Mesendoderm (in vitro differentiated cells): ENCODE measurements at regions not wholly inside any gene's neighbourhood (a gene's known extent, or its start where the extent isn't known, plus 50 kb on each side); places are given as distances from the start of the nearest gene placed in this dataset.
A peak's percentile ranks its signal among the peaks of the same experiment; 100 is the strongest.

Experiments
- DNase-seq: peaks from one replicate; pipeline ENCODE4 v3.0.0; 2013
- H2AK5ac ChIP-seq: 2 replicates; pipeline ENCODE4 v1.6.1; 2013; ENCODE audit warnings: low read length, inconsistent platforms
- H2BK120ac ChIP-seq: 2 replicates; pipeline ENCODE4 v1.6.1; 2013; ENCODE audit warnings: low read depth, mild to moderate bottlenecking, low read length, moderate library complexity, mixed read lengths
- H2BK15ac ChIP-seq: replicated peaks from 2 replicates; pipeline ENCODE4 v1.6.1; 2013; ENCODE audit warnings: low read depth, mild to moderate bottlenecking, moderate library complexity
- H2BK5ac ChIP-seq: 2 replicates; pipeline ENCODE4 v1.6.1; 2013; ENCODE audit warnings: low read length, inconsistent platforms
- H3K18ac ChIP-seq: 2 replicates; pipeline ENCODE4 v1.6.1; 2013; ENCODE audit warnings: mild to moderate bottlenecking, low read length, mixed read lengths
- H3K23ac ChIP-seq: one replicate; pipeline ENCODE4 v1.6.1; 2013; ENCODE audit warnings: low read length
- H3K27ac ChIP-seq: 2 replicates; pipeline ENCODE4 v1.5.1; 2013; ENCODE audit warnings: low read depth, mild to moderate bottlenecking, inconsistent platforms, low read length, moderate library complexity
- H3K27me3 ChIP-seq: 2 replicates; pipeline ENCODE4 v1.6.1; 2013; ENCODE audit warnings: low read length, control low read depth, mild to moderate bottlenecking, inconsistent platforms; ENCODE audit not compliant: insufficient read depth, poor library complexity
- H3K36me3 ChIP-seq: 2 replicates; pipeline ENCODE4 v1.6.1; 2013; ENCODE audit warnings: low read length, inconsistent platforms; ENCODE audit not compliant: control insufficient read depth, insufficient read depth
- H3K4ac ChIP-seq: one replicate; pipeline ENCODE4 v1.6.1; 2013; ENCODE audit warnings: low read depth, mild to moderate bottlenecking, low read length, moderate library complexity
- H3K4me1 ChIP-seq: 2 replicates; pipeline ENCODE4 v1.6.1; 2013; ENCODE audit warnings: low read depth, low read length, inconsistent platforms; ENCODE audit not compliant: control insufficient read depth
- H3K4me2 ChIP-seq: 2 replicates; pipeline ENCODE4 v1.6.1; 2013; ENCODE audit warnings: low read length
- H3K4me3 ChIP-seq: 2 replicates; pipeline ENCODE4 v1.5.1; 2013; ENCODE audit warnings: mild to moderate bottlenecking, low read length
- H3K56ac ChIP-seq: one replicate; pipeline ENCODE4 v1.6.1; 2013; ENCODE audit warnings: low read length
- H3K79me1 ChIP-seq: 2 replicates; pipeline ENCODE4 v1.6.1; 2013; ENCODE audit warnings: low read length, inconsistent platforms
- H3K79me2 ChIP-seq: 2 replicates; pipeline ENCODE4 v1.6.1; 2013; ENCODE audit warnings: mild to moderate bottlenecking, low read length; ENCODE audit not compliant: control insufficient read depth, insufficient read depth
- H3K9ac ChIP-seq: 2 replicates; pipeline ENCODE4 v1.6.1; 2013; ENCODE audit warnings: low read length, inconsistent platforms
- H4K5ac ChIP-seq: one replicate; pipeline ENCODE4 v1.6.1; 2013; ENCODE audit warnings: low read length
- H4K8ac ChIP-seq: one replicate; pipeline ENCODE4 v1.6.1; 2013; ENCODE audit warnings: low read depth, mild to moderate bottlenecking, control low read depth, low read length, moderate library complexity
- WGBS: extraction: QIAGEN DNeasy Blood & Tissue Kit; methylation state at CpG from one replicate; pipeline ENCODE4 v1.1.7; 2013; ENCODE audit warnings: low lambda C conversion rate, missing lambda C conversion rate; ENCODE audit not compliant: insufficient coverage; ENCODE audit errors: extremely low coverage; 5-methylcytosine and 5-hydroxymethylcytosine counted together

GRCh38 chr12:105559310-105559709, 228.8 kb downstream of the C12orf75 start:
- H3K56ac ChIP-seq: no peak overlapping the region
- no peak overlapping the region for H3K18ac ChIP-seq
- no peak overlapping the region for H3K4me3 ChIP-seq
- H2BK15ac ChIP-seq: no peak overlapping the region
- no CpG with 5 or more reads among the region's 6 CpGs for WGBS
- no peak overlapping the region for H4K8ac ChIP-seq
- H2AK5ac ChIP-seq: no peak overlapping the region
- no peak overlapping the region for H3K4me2 ChIP-seq
- DNase-seq: no peak
- H3K4ac ChIP-seq: no peak overlapping the region
- H2BK5ac ChIP-seq: no peak overlapping the region
- H3K27me3 ChIP-seq: no peaks in the 10 kb centered on the region
- H3K27ac ChIP-seq: no peak overlapping the region
- no peak overlapping the region for H2BK120ac ChIP-seq
- no peaks in the 10 kb centered on the region for H3K79me1 ChIP-seq
- no peak overlapping the region for H3K9ac ChIP-seq
- no peak overlapping the region for H4K5ac ChIP-seq
- H3K79me2 ChIP-seq: no peaks in the 10 kb centered on the region
- H3K23ac ChIP-seq: no peak overlapping the region
- peaks cover 6% of the 10 kb centered on the region for H3K4me1 ChIP-seq
- no peaks in the 10 kb centered on the region for H3K36me3 ChIP-seq

GRCh38 chr12:105561546-105562198, 231.2 kb downstream of the C12orf75 start:
- Histone ChIP-seq H4K8ac (no peak overlapping the region), H3K27me3 (no peaks in the 10 kb centered on the region), H3K27ac (no peak overlapping the region), H3K9ac (no peak overlapping the region), H3K4me2 (no peak overlapping the region), H2BK5ac (no peak overlapping the region), H3K18ac (peak overlapping the region; percentile 15), H3K4me1 (peaks cover 6% of the 10 kb centered on the region), H4K5ac (no peak overlapping the region), H3K4ac (peak overlapping the region; percentile 78), H3K36me3 (no peaks in the 10 kb centered on the region), H2BK15ac (no peak overlapping the region), H3K4me3 (no peak overlapping the region), H2AK5ac (no peak overlapping the region), H3K79me2 (no peaks in the 10 kb centered on the region), H2BK120ac (no peak overlapping the region), H3K56ac (peak overlapping the region; percentile 6), H3K23ac (no peak overlapping the region), H3K79me1 (no peaks in the 10 kb centered on the region)
- no peak for DNase-seq
- WGBS: no CpG with 5 or more reads among the region's 7 CpGs

GRCh38 chr12:105562199-105562971, 231.9 kb downstream of the C12orf75 start:
- H3K18ac ChIP-seq: peak overlapping the region; percentile 21
- H4K8ac ChIP-seq: no peak overlapping the region
- no peaks in the 10 kb centered on the region for H3K79me1 ChIP-seq
- H2BK5ac ChIP-seq: no peak overlapping the region
- H3K23ac ChIP-seq: no peak overlapping the region
- peak; percentile 78 for DNase-seq
- H3K4me2 ChIP-seq: no peak overlapping the region
- WGBS: no CpG with 5 or more reads among the region's 24 CpGs
- peak overlapping the region; percentile 46 for H3K56ac ChIP-seq
- no peak overlapping the region for H4K5ac ChIP-seq
- H3K36me3 ChIP-seq: no peaks in the 10 kb centered on the region
- peaks cover 6% of the 10 kb centered on the region for H3K4me1 ChIP-seq
- no peak overlapping the region for H2BK15ac ChIP-seq
- H2BK120ac ChIP-seq: peak overlapping the region; percentile 29
- H3K4me3 ChIP-seq: no peak overlapping the region
- H3K79me2 ChIP-seq: no peaks in the 10 kb centered on the region
- H3K27me3 ChIP-seq: no peaks in the 10 kb centered on the region
- peak overlapping the region; percentile 61 for H3K4ac ChIP-seq
- H3K27ac ChIP-seq: no peak overlapping the region
- H3K9ac ChIP-seq: no peak overlapping the region
- no peak overlapping the region for H2AK5ac ChIP-seq

GRCh38 chr12:105567061-105567460, 236.6 kb downstream of the C12orf75 start:
- Histone ChIP-seq H3K4me1 (no peaks in the 10 kb centered on the region), H2BK15ac (no peak overlapping the region), H3K27ac (no peak overlapping the region), H3K4me3 (no peak overlapping the region), H3K4ac (no peak overlapping the region), H3K79me1 (no peaks in the 10 kb centered on the region), H3K9ac (no peak overlapping the region), H3K4me2 (no peak overlapping the region), H3K27me3 (no peaks in the 10 kb centered on the region), H2BK120ac (no peak overlapping the region), H2BK5ac (no peak overlapping the region), H3K79me2 (no peaks in the 10 kb centered on the region), H2AK5ac (no peak overlapping the region), H4K8ac (no peak overlapping the region), H3K56ac (no peak overlapping the region), H3K23ac (no peak overlapping the region), H4K5ac (no peak overlapping the region), H3K18ac (no peak overlapping the region), H3K36me3 (no peaks in the 10 kb centered on the region)
- WGBS: no CpG with 5 or more reads among the region's 1 CpG
- DNase-seq: no peak

- no CpG with 5 or more reads among the region's 3 CpGs for WGBS
- Histone ChIP-seq H3K79me2 (no peaks in the 10 kb centered on the region), H3K36me3 (no peaks in the 10 kb centered on the region), H3K56ac (no peak overlapping the region), H3K9ac (no peak overlapping the region), H4K8ac (no peak overlapping the region), H3K18ac (no peak overlapping the region), H3K4me1 (no peaks in the 10 kb centered on the region), H3K4ac (no peak overlapping the region), H3K27me3 (no peaks in the 10 kb centered on the region), H3K4me2 (no peak overlapping the region), H2BK15ac (no peak overlapping the region), H4K5ac (no peak overlapping the region), H2BK120ac (no peak overlapping the region), H2BK5ac (no peak overlapping the region), H2AK5ac (no peak overlapping the region), H3K79me1 (no peaks in the 10 kb centered on the region), H3K23ac (no peak overlapping the region), H3K4me3 (no peak overlapping the region), H3K27ac (no peak overlapping the region)
- DNase-seq: no peak
Measured at GRCh38 chr12:105569886-105570285, 239.4 kb downstream of the C12orf75 start.
